ENCODE measurements at regions not wholly inside any gene's neighbourhood (a gene's known extent, or its start where the extent isn't known, plus 50 kb on each side); places are given as distances from the start of the nearest gene placed in this dataset.

DNA sequence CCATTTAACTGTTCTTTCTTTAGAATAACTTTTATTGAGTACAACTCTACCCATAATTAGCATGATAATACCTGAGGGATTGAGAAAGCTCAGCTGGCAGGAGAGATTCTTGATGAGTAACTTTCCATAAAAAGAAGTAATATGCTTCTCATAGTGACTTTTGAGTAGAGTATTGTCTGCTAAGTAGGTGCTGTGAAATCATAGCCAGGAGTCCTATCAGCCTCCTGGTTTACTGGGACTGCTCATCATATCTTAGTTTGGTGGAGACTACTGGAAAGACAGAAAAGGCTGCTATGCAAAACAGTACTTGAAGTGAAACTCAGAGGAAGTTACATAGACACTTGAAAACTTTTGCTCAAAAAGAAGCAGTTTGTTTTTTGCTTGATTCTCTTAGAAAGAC, 113.3 kb upstream of the ATP2B1 start:
- no peak for DNase-seq (ENCODE audit: low spot score)

DNA sequence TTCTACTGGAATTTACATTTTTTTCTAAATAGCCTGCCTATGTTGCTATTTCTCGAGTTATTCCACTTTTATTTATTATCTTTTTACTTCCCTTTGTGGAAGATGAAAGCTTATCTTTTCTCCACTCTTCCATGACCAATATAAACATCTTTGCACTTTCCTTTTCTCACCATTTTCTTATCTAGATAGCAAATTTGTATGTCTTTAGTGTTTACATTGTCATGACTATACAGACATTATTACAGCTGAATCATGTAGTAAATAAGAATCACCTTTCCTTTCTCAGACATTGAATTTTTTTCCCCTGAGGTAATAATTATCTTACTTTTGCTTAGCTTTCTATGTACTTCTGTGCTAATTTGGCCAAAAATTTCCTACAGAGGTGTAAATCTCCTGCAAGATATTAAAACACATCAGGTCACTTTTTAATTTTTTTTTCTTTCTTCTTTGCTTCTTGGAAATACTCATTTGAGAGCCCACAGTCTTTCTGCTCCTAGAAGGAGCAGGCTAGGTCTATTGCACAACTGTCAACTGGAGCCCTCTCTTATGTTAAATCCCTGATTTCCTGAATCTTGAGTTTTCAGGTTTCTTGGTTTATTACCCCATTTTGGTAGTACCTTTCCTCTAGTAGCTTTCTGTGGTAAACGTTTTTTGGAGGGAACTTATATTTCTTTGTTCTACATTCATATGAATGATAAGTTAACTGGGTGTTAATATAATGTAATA, 109.0 kb upstream of the ATP2B1 start:
- DNase-seq (ENCODE audit: low spot score), result peak; percentile 10

- DNase-seq (ENCODE audit: low spot score), result no peak
Measured at GRCh38 chr12:89815225-89815624, 106.6 kb upstream of the ATP2B1 start.

DNA sequence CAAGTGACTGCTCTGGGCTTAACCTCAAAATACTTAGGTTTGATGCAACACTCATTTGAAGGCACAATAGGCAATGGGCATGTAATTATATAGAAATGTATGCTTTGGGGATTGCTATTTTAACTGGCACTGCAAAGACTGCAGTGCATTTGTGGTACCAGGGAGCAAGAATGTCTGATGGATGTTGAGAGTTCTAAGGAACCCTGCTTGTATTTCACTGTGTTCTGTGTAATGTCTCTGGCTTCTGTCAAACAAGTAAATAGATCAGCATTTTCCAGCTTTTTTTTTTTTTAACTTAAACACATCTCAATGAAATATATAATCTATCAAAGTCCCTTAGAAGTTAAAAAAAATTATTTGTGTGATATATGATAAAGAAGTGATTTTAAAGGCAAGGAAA, 94.8 kb upstream of the ATP2B1 start:
- no peak for DNase-seq (ENCODE audit: low spot score)

GRCh38 chr12:89801284-89801683, 92.6 kb upstream of the ATP2B1 start:
- no peak for DNase-seq (ENCODE audit: low spot score)

- no peak for DNase-seq (ENCODE audit: low spot score)
Measured at GRCh38 chr12:89800435-89800834, 91.8 kb upstream of the ATP2B1 start.

DNA sequence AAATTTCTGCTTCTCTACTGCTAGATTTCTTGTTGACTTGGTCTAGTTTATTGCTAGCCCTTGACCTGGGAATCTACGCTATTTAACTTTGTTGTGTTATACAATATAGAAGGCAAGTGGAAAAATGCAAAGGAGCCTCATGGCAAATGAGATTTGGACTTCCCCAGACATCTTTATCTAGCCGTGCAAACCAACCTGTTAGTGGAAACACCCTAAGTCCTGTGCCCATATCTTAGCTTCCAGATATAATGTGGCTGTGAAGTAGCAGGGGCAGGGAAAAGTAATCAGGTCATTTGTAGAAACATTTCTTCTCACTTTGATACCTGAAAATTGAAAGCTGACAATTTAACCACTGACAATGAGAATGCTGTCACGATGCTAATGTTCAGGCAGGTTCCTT, 90.7 kb upstream of the ATP2B1 start:
- no peak for DNase-seq (ENCODE audit: low spot score)

- no peak for DNase-seq (ENCODE audit: low spot score)
Measured at GRCh38 chr12:89797436-89797835, 88.8 kb upstream of the ATP2B1 start.

GRCh38 chr12:89796798-89797382, 88.3 kb upstream of the ATP2B1 start:
- DNase-seq (ENCODE audit: low spot score), result no peak

GRCh38 chr12:89793946-89794345, 85.3 kb upstream of the ATP2B1 start:
- no peak for DNase-seq (ENCODE audit: low spot score)

- DNase-seq (ENCODE audit: low spot score), result no peak
Measured at GRCh38 chr12:89791286-89791685, 82.6 kb upstream of the ATP2B1 start.

GRCh38 chr12:89789862-89790261, 81.2 kb upstream of the ATP2B1 start:
- DNase-seq (ENCODE audit: low spot score), result peak; percentile 32

DNA sequence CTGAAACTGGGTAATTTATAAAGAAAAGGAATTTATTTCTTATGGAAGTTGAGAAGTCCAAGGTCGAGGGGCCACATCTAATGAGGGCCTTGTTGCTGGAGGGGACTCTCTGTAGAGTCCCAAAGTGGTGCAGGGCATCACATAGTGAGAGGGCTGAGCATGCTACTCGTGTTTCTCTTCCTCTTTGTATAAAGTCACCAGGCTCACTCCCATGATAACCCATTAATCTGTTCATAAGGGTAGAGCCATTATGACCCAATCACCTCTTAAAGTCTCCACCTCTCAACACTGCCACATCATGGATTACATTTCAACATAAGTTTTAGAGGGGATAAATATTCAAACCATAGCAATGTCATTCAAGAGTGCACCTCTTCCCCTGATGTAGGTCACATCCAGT, 79.1 kb upstream of the ATP2B1 start:
- DNase-seq (ENCODE audit: low spot score), result no peak

DNA sequence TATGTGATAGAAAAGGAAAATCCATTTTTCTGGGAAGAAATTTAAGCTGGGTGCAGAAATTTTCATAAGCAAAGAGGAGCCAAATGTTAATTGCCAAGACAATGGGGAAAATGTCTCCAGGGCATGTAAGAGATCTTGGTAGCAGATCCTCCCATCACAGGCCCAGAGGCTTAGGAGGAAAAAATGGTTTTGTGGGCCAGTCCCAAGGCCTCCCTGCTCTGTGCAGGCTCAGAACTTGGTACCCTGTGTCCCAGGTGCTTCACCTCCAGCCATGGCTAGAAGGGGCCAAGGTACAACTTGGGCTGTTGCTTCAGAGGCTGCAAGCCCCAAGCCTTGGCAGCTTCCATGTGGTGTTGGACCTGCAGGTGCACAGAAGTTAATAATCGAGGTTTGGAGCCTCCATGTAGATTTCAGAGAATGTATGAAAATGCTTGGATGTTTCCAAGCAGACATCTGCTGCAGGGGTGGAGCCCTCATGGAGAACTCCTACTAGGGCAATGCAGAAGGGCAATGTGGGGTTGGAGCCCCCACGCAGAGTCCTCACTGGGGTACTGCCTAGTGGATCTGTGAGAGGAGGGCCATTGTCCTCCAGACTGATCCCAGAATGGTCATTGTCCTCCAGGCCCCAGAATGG, 77.7 kb upstream of the ATP2B1 start:
- no peak for DNase-seq (ENCODE audit: low spot score)

DNA sequence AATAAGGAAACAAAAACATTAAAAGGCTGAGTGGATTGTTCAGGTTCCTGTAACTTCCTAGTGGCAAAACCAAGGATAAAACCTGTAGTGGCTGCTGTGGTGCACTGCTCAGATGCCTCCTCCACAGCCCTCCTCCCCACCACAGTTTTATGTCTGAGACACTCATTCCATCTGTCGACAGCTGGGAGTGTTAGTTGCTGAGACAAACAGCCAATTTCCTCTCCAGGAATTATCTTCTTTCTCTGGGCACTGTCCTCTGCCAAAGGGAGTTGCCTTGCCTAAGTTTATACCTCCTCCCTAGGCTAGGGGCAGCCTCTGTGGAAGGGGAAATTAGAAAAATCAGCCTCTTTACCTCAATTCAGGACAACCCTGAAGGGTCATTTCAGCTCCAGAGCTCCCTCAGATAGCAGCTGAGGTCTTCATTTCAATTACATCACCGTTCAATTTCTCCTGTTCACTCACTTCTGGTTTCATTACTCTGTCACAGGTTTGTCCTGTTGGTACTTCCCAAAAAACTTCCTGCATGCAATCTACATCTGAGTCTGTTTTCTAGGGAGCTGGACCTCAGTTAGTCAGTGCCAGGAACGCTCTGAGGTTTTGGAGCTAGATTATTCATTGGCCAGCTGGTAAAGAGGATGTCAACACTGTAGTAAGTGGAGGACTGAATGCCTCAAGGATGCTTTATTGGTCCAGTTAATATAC, 74.9 kb upstream of the ATP2B1 start:
- peak; percentile 62 for DNase-seq (ENCODE audit: low spot score)

DNA sequence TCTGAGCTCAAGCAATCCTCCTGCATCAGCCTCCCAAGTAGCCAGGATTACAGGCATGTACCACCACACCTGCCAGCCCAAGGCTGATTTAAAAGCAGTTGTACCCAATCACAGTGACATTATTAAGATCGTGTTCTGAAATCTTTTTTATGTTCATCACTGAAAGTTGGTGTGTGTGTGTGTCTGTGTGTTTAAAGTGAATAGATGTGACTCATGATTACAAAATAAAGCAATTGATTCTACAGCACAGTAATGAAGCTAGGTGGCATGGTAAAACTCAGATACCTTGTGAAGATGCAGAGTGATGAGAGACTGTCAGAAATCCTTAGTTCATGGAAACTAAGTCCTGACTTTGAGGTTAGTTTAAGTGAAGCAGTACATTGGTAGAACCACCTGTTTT, 74.2 kb upstream of the ATP2B1 start:
- no peak for DNase-seq (ENCODE audit: low spot score)

GRCh38 chr12:89781946-89782550, 73.4 kb upstream of the ATP2B1 start:
- no peak for DNase-seq (ENCODE audit: low spot score)

- no peak for DNase-seq (ENCODE audit: low spot score)
Measured at GRCh38 chr12:89781156-89781555, 72.5 kb upstream of the ATP2B1 start.

GRCh38 chr12:89779090-89779489, 70.5 kb upstream of the ATP2B1 start:
- no peak for DNase-seq (ENCODE audit: low spot score)

DNA sequence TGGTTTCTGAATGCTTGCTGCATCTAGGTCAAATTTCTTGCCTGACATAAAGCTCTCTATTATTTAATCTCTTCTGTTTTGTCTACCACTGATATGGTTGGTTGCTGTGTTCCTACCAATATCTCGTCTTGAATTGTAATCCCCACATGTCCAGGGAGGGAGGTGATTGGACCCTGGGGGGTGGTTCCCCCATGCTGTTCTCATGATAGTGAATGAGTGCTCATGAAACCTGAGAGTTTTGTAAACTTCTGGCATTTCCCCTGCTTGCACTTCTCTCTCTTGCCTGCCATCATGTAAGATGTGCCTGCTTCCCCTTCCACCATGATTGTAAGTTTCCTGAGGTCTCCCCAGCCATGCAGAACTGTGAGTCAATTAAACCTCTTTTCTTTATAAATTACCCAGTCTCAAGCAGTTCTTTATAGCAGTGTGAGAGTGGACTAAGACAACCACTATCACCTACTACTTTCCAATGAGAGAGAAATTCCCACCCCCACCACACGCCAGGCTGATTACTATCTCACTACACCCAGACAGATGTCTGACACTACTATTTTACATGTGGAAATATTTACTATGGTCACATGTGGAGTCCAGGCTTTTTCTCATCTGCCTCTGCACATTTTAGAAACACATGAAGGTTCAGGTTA, 69.2 kb upstream of the ATP2B1 start:
- no peak for DNase-seq (ENCODE audit: low spot score)

GRCh38 chr12:89775986-89776365, 67.3 kb upstream of the ATP2B1 start:
- no peak for DNase-seq (ENCODE audit: low spot score)
